H9 (cell line): ENCODE measurements at regions not wholly inside any gene's neighbourhood (a gene's known extent, or its start where the extent isn't known, plus 50 kb on each side); places are given as distances from the start of the nearest gene placed in this dataset.
A peak's percentile ranks its signal among the peaks of the same experiment; 100 is the strongest.

ENCODE experiments used
- DNase-seq: peaks from one replicate; pipeline ENCODE4 v3.0.0-alpha.2; 2017
- H2AFZ ChIP-seq: one replicate; pipeline ENCODE4 v1.6.1; 2013; ENCODE audit warnings: mild to moderate bottlenecking, low read length, control low read depth, moderate library complexity
- H2AK5ac ChIP-seq: 2 replicates; pipeline ENCODE4 v1.6.1; 2013; ENCODE audit warnings: low read length, control low read depth, mixed read lengths; ENCODE audit not compliant: insufficient read length
- H2BK120ac ChIP-seq: one replicate; pipeline ENCODE4 v1.6.1; 2013; ENCODE audit warnings: low read depth, mild to moderate bottlenecking, low read length, control low read depth, inconsistent platforms; ENCODE audit not compliant: poor library complexity, severe bottlenecking
- H2BK12ac ChIP-seq: 2 replicates; pipeline ENCODE4 v1.6.1; 2013; ENCODE audit warnings: low read length, control low read depth, mixed read lengths, low read depth; ENCODE audit not compliant: insufficient read length
- H2BK15ac ChIP-seq: 2 replicates; pipeline ENCODE4 v1.6.1; 2013; ENCODE audit warnings: low read depth, low read length, control low read depth
- H2BK20ac ChIP-seq: one replicate; pipeline ENCODE4 v1.6.1; 2013; ENCODE audit warnings: low read depth, mild to moderate bottlenecking, low read length, control low read depth, inconsistent platforms; ENCODE audit not compliant: poor library complexity, severe bottlenecking
- H2BK5ac ChIP-seq: 2 replicates; pipeline ENCODE4 v1.6.1; 2013; ENCODE audit warnings: low read length, control low read depth, mixed read lengths; ENCODE audit not compliant: insufficient read length
- H3K14ac ChIP-seq: 2 replicates; pipeline ENCODE4 v1.6.1; 2013; ENCODE audit warnings: low read length, control low read depth; ENCODE audit not compliant: insufficient read depth
- H3K18ac ChIP-seq: 2 replicates; pipeline ENCODE4 v1.6.1; 2013; ENCODE audit warnings: low read depth, mild to moderate bottlenecking, mixed read lengths, low read length, control low read depth; ENCODE audit not compliant: insufficient read length
- H3K23ac ChIP-seq: 2 replicates; pipeline ENCODE4 v1.6.1; 2013; ENCODE audit warnings: low read length, control low read depth, mixed read lengths, low read depth; ENCODE audit not compliant: insufficient read length
- H3K23me2 ChIP-seq: 2 replicates; pipeline ENCODE4 v1.6.1; 2013; ENCODE audit warnings: low read depth, mild to moderate bottlenecking, mixed read lengths, low read length, control low read depth; ENCODE audit not compliant: insufficient read length, poor library complexity, severe bottlenecking
- H3K27ac ChIP-seq: 2 replicates; pipeline ENCODE4 v1.5.1; 2013; ENCODE audit warnings: low read length, control low read depth, mixed read lengths, low read depth; ENCODE audit not compliant: insufficient read length
- H3K27me3 ChIP-seq: 2 replicates; pipeline ENCODE4 v1.6.1; 2013; ENCODE audit warnings: low read length, control low read depth, inconsistent platforms; ENCODE audit not compliant: insufficient read depth
- H3K4ac ChIP-seq: 2 replicates; pipeline ENCODE4 v1.6.1; 2013; ENCODE audit warnings: low read depth, mild to moderate bottlenecking, control low read depth, inconsistent platforms, low read length, moderate library complexity
- H3K4me1 ChIP-seq: 2 replicates; pipeline ENCODE4 v1.6.1; 2013; ENCODE audit warnings: low read length, control low read depth, inconsistent platforms; ENCODE audit not compliant: insufficient read depth
- H3K4me2 ChIP-seq: 2 replicates; pipeline ENCODE4 v1.6.1; 2013; ENCODE audit warnings: low read length, control low read depth, mixed read lengths; ENCODE audit not compliant: insufficient read length, insufficient read depth
- H3K56ac ChIP-seq: 2 replicates; pipeline ENCODE4 v1.6.1; 2013; ENCODE audit warnings: low read depth, mild to moderate bottlenecking, mixed read lengths, low read length, control low read depth; ENCODE audit not compliant: insufficient read length
- H3K79me1 ChIP-seq: 2 replicates; pipeline ENCODE4 v1.6.1; 2013; ENCODE audit warnings: low read depth, mild to moderate bottlenecking, moderate library complexity, low read length, control low read depth, inconsistent platforms; ENCODE audit not compliant: insufficient read depth, poor library complexity, severe bottlenecking
- H3K79me2 ChIP-seq: 2 replicates; pipeline ENCODE4 v1.6.1; 2013; ENCODE audit warnings: low read length, control low read depth, inconsistent platforms; ENCODE audit not compliant: insufficient read depth
- H3K9ac ChIP-seq: 2 replicates; pipeline ENCODE4 v1.6.1; 2013; ENCODE audit warnings: low read length, control low read depth, mixed read lengths; ENCODE audit not compliant: insufficient read length; ENCODE audit errors: extremely low read depth
- H3K9me3 ChIP-seq: one replicate; pipeline ENCODE4 v1.6.1; 2013; ENCODE audit warnings: low read depth, low read length, inconsistent platforms; ENCODE audit not compliant: control insufficient read depth
- H3T11ph ChIP-seq: one replicate; pipeline ENCODE4 v1.6.1; 2013; ENCODE audit warnings: mild to moderate bottlenecking, low read length, control low read depth, inconsistent platforms
- H4K20me1 ChIP-seq: one replicate; pipeline ENCODE4 v1.6.1; 2013; ENCODE audit not compliant: control insufficient read depth, insufficient read length, insufficient read depth
- H4K5ac ChIP-seq: 2 replicates; pipeline ENCODE4 v1.6.1; 2013; ENCODE audit warnings: low read depth, mild to moderate bottlenecking, mixed read lengths, low read length, control low read depth; ENCODE audit not compliant: insufficient read length
- H4K8ac ChIP-seq: replicated peaks from 2 replicates; pipeline ENCODE4 v1.6.1; 2013; ENCODE audit warnings: low read length, control low read depth, mixed read lengths, low read depth; ENCODE audit not compliant: insufficient read length
- H4K91ac ChIP-seq: 2 replicates; pipeline ENCODE4 v1.6.1; 2013; ENCODE audit warnings: low read depth, mild to moderate bottlenecking, moderate library complexity, mixed read lengths, low read length, control low read depth; ENCODE audit not compliant: insufficient read length
- H3K27ac Mint-ChIP-seq, 3 experiments: 2 replicates in 2 of 3; 3 replicates in 1 of 3; pipeline ENCODE4 v1.8.0; 2020 to 2021; ENCODE audit warnings: mixed read lengths in 3 of 3, mild to moderate bottlenecking in 1 of 3, moderate library complexity in 1 of 3
- H3K27me3 Mint-ChIP-seq: 2 replicates; pipeline ENCODE4 v1.8.0; 2021; ENCODE audit warnings: low read depth, mild to moderate bottlenecking, moderate library complexity, mixed read lengths
- H3K36me3 Mint-ChIP-seq, 3 experiments: 2 replicates in 2 of 3; 3 replicates in 1 of 3; pipeline ENCODE4 v1.8.0; 2020 to 2021; ENCODE audit warnings: low read depth in 3 of 3, mixed read lengths in 3 of 3; ENCODE audit not compliant: insufficient read depth in 1 of 3
- H3K4me1 Mint-ChIP-seq, 2 experiments: 2 replicates each; pipeline ENCODE4 v1.8.0; 2020; ENCODE audit warnings: mixed read lengths in 2 of 2
- H3K4me3 Mint-ChIP-seq, 2 experiments: 2 replicates in 1 of 2; 3 replicates in 1 of 2; pipeline ENCODE4 v1.8.0; 2020 to 2021; ENCODE audit warnings: mild to moderate bottlenecking in 2 of 2, mixed read lengths in 2 of 2, moderate library complexity in 1 of 2
- H3K9me3 Mint-ChIP-seq, 2 experiments: 2 replicates in 1 of 2; 3 replicates in 1 of 2; pipeline ENCODE4 v1.8.0; 2020; ENCODE audit warnings: mild to moderate bottlenecking in 2 of 2, mixed read lengths in 2 of 2, moderate library complexity in 1 of 2
- CTCF ChIP-seq: fragments of 200-600 bp; sonication (generic); conservative IDR thresholded peaks from 3 replicates; pipeline ENCODE4 v1.8.0; 2021; ENCODE audit warnings: antibody characterized with exemption, mild to moderate bottlenecking
- WGBS: extraction: QIAGEN DNeasy Blood & Tissue Kit; methylation state at CpG from one replicate; pipeline ENCODE4 v1.1.7; 2013; ENCODE audit warnings: missing lambda C conversion rate, low lambda C conversion rate, mixed read lengths; ENCODE audit not compliant: insufficient read length; ENCODE audit errors: extremely low coverage; 5-methylcytosine and 5-hydroxymethylcytosine counted together

GRCh38 chr4:185991770-185992169 lies 77.2 kb upstream of the TLR3 start:
- H3K27ac Mint-ChIP-seq: peak overlapping the region in 1 of 3 experiments; percentile 58; a peak in 1 of 7 replicates
- Histone ChIP-seq H2BK12ac (no peak overlapping the region), H3K23me2 (no peaks in the 10 kb centered on the region), H3K14ac (no peak overlapping the region), H2BK5ac (no peak overlapping the region), H3K9ac (no peak overlapping the region), H4K8ac (no peak overlapping the region), H3K79me1 (no peaks in the 10 kb centered on the region), H4K20me1 (no peaks in the 10 kb centered on the region), H2AFZ (no peak overlapping the region), H3K56ac (no peak overlapping the region), H3K4me2 (no peak overlapping the region), H3K79me2 (no peaks in the 10 kb centered on the region), H3K9me3 (no peaks in the 10 kb centered on the region), H3K4me1 (no peaks in the 10 kb centered on the region; the same call in 1 of the 2 replicates), H2BK120ac (no peak overlapping the region), H3K4ac (no peak overlapping the region), H3K18ac (no peak overlapping the region), H4K91ac (no peak overlapping the region), H3K23ac (no peak overlapping the region), H3T11ph (no peak overlapping the region), H2BK15ac (no peak overlapping the region), H2BK20ac (no peak overlapping the region), H3K27me3 (no peaks in the 10 kb centered on the region), H4K5ac (no peak overlapping the region), H3K27ac (no peak overlapping the region), H2AK5ac (no peak overlapping the region)
- WGBS: no CpG with 5 or more reads among the region's 3 CpGs
- no peaks in the 10 kb centered on the region for H3K27me3 Mint-ChIP-seq
- H3K9me3 Mint-ChIP-seq: peaks cover 15 to 16% of the 10 kb centered on the region in 2 experiments
- no peak for DNase-seq
- H3K4me1 Mint-ChIP-seq: peaks cover 8 to 18% of the 10 kb centered on the region in 2 experiments
- TF ChIP-seq CTCF: no peak
- peaks cover 8 to 16% (median 12%) of the 10 kb centered on the region in 3 experiments for H3K36me3 Mint-ChIP-seq
- H3K4me3 Mint-ChIP-seq: no peak overlapping the region
